Endodermal cell (in vitro differentiated cells): ENCODE measurements at regions not wholly inside any gene's neighbourhood (a gene's known extent, or its start where the extent isn't known, plus 50 kb on each side); places are given as distances from the start of the nearest gene placed in this dataset.
A peak's percentile ranks its signal among the peaks of the same experiment; 100 is the strongest.

Experiments used
- DNase-seq: peaks from one replicate; pipeline ENCODE4 v3.0.0-alpha.2; 2017
- H3K27ac ChIP-seq: 2 replicates; pipeline ENCODE4 v1.5.1; 2013; ENCODE audit warnings: mild to moderate bottlenecking, low read depth, low read length, moderate library complexity
- H3K27me3 ChIP-seq: 2 replicates; pipeline ENCODE4 v1.6.1; 2013; ENCODE audit warnings: mild to moderate bottlenecking, low read length, moderate library complexity; ENCODE audit not compliant: insufficient read depth, control insufficient read depth, poor library complexity, severe bottlenecking
- H3K36me3 ChIP-seq: 2 replicates; pipeline ENCODE4 v1.7.0; 2013; ENCODE audit warnings: mild to moderate bottlenecking, low read length, moderate library complexity; ENCODE audit not compliant: control insufficient read depth, insufficient read depth
- H3K4me1 ChIP-seq: one replicate; pipeline ENCODE4 v1.7.0; 2013; ENCODE audit warnings: low read length; ENCODE audit not compliant: control insufficient read depth, insufficient read depth
- H3K4me3 ChIP-seq: 2 replicates; pipeline ENCODE4 v1.5.1; 2013; ENCODE audit warnings: mild to moderate bottlenecking, low read length, moderate library complexity
- H3K9ac ChIP-seq: 2 replicates; pipeline ENCODE4 v1.6.1; 2013; ENCODE audit warnings: mild to moderate bottlenecking, low read length, moderate library complexity; ENCODE audit not compliant: poor library complexity, severe bottlenecking; ENCODE audit errors: extremely low read depth
- H3K9me3 ChIP-seq: 2 replicates; pipeline ENCODE4 v1.6.1; 2013; ENCODE audit warnings: mild to moderate bottlenecking, low read length, moderate library complexity; ENCODE audit not compliant: control insufficient read depth
- H3K27ac Mint-ChIP-seq: 2 replicates; pipeline ENCODE4 v1.8.0; 2020; ENCODE audit warnings: mixed read lengths
- H3K27me3 Mint-ChIP-seq: 2 replicates; pipeline ENCODE4 v1.8.0; 2021; ENCODE audit warnings: mild to moderate bottlenecking, mixed read lengths; ENCODE audit not compliant: insufficient read depth
- H3K36me3 Mint-ChIP-seq: 2 replicates; pipeline ENCODE4 v1.8.0; 2020; ENCODE audit warnings: low read depth, mixed read lengths
- H3K4me1 Mint-ChIP-seq: 2 replicates; pipeline ENCODE4 v1.8.0; 2020; ENCODE audit warnings: mixed read lengths
- H3K4me3 Mint-ChIP-seq: 2 replicates; pipeline ENCODE4 v1.8.0; 2020; ENCODE audit warnings: mild to moderate bottlenecking, moderate library complexity, mixed read lengths
- H3K9me3 Mint-ChIP-seq: 2 replicates; pipeline ENCODE4 v1.8.0; 2020; ENCODE audit warnings: mild to moderate bottlenecking, mixed read lengths
- CTCF ChIP-seq: fragments of 200-600 bp; sonication (generic); conservative IDR thresholded peaks from 2 replicates; pipeline ENCODE4 v1.5.0; 2021; ENCODE audit warnings: antibody characterized with exemption, mild to moderate bottlenecking
- WGBS, 2 experiments: methylation state at CpG; one replicate each; pipeline versions ENCODE4 v1.1.5 to v1.1.7; 2013; ENCODE audit warnings: missing lambda C conversion rate in 2 of 2, mixed read lengths in 1 of 2; ENCODE audit not compliant: insufficient coverage in 1 of 2, insufficient read length in 1 of 2; 5-methylcytosine and 5-hydroxymethylcytosine counted together

- Histone ChIP-seq H3K4me3 (no peak overlapping the region), H3K4me1 (no peaks in the 10 kb centered on the region), H3K27me3 (no peaks in the 10 kb centered on the region), H3K9ac (no peak overlapping the region), H3K27ac (no peak overlapping the region), H3K36me3 (no peaks in the 10 kb centered on the region), H3K9me3 (no peaks in the 10 kb centered on the region)
- Mint-ChIP-seq H3K36me3 (no peaks in the 10 kb centered on the region), H3K9me3 (no peaks in the 10 kb centered on the region), H3K4me1 (no peaks in the 10 kb centered on the region), H3K4me3 (no peak overlapping the region), H3K27ac (no peak overlapping the region), H3K27me3 (peaks cover 1% of the 10 kb centered on the region)
- 92 to 94% methylated on average over 7 of the region's 7 CpGs for WGBS, 2 experiments
- no peak for TF ChIP-seq CTCF
- DNase-seq: peak; percentile 22
Observed at GRCh38 chr1:229883504-229884200, 183.4 kb upstream of the GALNT2 start.

GRCh38 chr1:229884765-229885164 lies 182.3 kb upstream of the GALNT2 start:
- H3K4me3 Mint-ChIP-seq: no peak overlapping the region
- no peaks in the 10 kb centered on the region for H3K36me3 Mint-ChIP-seq
- peak; percentile 42 for DNase-seq

GRCh38 chr1:229885568-229886495 lies 181.2 kb upstream of the GALNT2 start:
- Histone ChIP-seq H3K36me3 (no peaks in the 10 kb centered on the region), H3K27ac (no peak overlapping the region), H3K4me3 (no peak overlapping the region), H3K27me3 (no peaks in the 10 kb centered on the region), H3K9ac (no peak overlapping the region), H3K9me3 (no peaks in the 10 kb centered on the region), H3K4me1 (no peaks in the 10 kb centered on the region)
- no peak overlapping the region for H3K27ac Mint-ChIP-seq
- H3K4me1 Mint-ChIP-seq: no peaks in the 10 kb centered on the region
- no peak for TF ChIP-seq CTCF
- DNase-seq: no peak
- 86 to 96% methylated on average over 6 to 12 of the region's 12 CpGs for WGBS, 2 experiments
- no peaks in the 10 kb centered on the region for H3K9me3 Mint-ChIP-seq
- no peaks in the 10 kb centered on the region for H3K36me3 Mint-ChIP-seq
- no peak overlapping the region for H3K4me3 Mint-ChIP-seq
- peaks cover 1% of the 10 kb centered on the region for H3K27me3 Mint-ChIP-seq

More at GRCh38 chr1:229884765-229885164, 182.3 kb upstream of the GALNT2 start:
- Histone ChIP-seq H3K27ac (no peak overlapping the region), H3K9me3 (no peaks in the 10 kb centered on the region), H3K27me3 (no peaks in the 10 kb centered on the region), H3K4me3 (no peak overlapping the region), H3K9ac (no peak overlapping the region), H3K36me3 (no peaks in the 10 kb centered on the region), H3K4me1 (no peaks in the 10 kb centered on the region)
- WGBS, 2 experiments: 90 to 95% methylated on average over 4 of the region's 4 CpGs
- Mint-ChIP-seq H3K4me1 (no peaks in the 10 kb centered on the region), H3K27ac (no peak overlapping the region), H3K9me3 (no peaks in the 10 kb centered on the region), H3K27me3 (peaks cover 1% of the 10 kb centered on the region)
- peak; percentile 32 for TF ChIP-seq CTCF
